ENCODE measurements at regions not wholly inside any gene's neighbourhood (a gene's known extent, or its start where the extent isn't known, plus 50 kb on each side); places are given as distances from the start of the nearest gene placed in this dataset.

DNA sequence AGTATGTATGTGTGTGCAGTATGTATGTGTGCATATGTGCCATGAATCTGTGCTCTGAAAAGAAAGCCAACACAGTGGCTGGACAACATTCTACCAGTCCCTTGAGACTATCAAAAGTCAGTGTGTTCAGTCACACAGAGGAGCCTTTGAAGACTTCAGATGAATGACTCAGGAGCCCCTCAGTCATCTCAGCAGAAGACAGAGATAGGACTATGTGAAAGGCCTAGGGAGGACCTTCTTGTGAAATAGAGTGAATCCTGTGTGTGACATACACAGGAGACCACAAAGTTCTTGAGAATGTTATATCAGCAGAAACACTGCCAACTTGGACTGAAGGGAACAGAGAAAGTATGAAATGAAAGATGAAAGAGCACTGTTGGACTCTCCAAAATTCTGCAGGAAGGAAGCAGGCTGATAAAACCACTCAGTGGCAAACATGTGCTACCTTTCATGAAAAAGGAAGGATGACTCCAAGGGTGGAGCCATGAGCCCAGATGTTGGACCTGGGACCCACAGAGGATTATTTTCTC is 108.4 kb downstream of the METRNL start:
- no peak for TF ChIP-seq EZH2 (IDR thresholded peaks at IDR 0.05; ENCODE audit: low read length, unreplicated experiment)
- TF ChIP-seq, protein P1, sequence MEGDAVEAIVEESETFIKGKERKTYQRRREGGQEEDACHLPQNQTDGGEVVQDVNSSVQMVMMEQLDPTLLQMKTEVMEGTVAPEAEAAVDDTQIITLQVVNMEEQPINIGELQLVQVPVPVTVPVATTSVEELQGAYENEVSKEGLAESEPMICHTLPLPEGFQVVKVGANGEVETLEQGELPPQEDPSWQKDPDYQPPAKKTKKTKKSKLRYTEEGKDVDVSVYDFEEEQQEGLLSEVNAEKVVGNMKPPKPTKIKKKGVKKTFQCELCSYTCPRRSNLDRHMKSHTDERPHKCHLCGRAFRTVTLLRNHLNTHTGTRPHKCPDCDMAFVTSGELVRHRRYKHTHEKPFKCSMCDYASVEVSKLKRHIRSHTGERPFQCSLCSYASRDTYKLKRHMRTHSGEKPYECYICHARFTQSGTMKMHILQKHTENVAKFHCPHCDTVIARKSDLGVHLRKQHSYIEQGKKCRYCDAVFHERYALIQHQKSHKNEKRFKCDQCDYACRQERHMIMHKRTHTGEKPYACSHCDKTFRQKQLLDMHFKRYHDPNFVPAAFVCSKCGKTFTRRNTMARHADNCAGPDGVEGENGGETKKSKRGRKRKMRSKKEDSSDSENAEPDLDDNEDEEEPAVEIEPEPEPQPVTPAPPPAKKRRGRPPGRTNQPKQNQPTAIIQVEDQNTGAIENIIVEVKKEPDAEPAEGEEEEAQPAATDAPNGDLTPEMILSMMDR (conservative IDR thresholded peaks at IDR 0.05; ENCODE audit: low read depth, low read length): no peak

All from PC-3 (cell line).